HG02943 (cell line): ENCODE measurements at regions not wholly inside any gene's neighbourhood (a gene's known extent, or its start where the extent isn't known, plus 50 kb on each side); places are given as distances from the start of the nearest gene placed in this dataset.

Source experiments
- ATAC-seq: cut with Tn5 transposase; IDR thresholded peaks from one replicate; pipeline ENCODE4 v1.9.1; 2021; ENCODE audit warnings: mild to moderate bottlenecking, low read depth, moderate library complexity; ENCODE audit not compliant: unreplicated experiment

GRCh38 chr4:116478343-116478742, 607.0 kb downstream of the TRAM1L1 start:
- ATAC-seq = no peak

DNA sequence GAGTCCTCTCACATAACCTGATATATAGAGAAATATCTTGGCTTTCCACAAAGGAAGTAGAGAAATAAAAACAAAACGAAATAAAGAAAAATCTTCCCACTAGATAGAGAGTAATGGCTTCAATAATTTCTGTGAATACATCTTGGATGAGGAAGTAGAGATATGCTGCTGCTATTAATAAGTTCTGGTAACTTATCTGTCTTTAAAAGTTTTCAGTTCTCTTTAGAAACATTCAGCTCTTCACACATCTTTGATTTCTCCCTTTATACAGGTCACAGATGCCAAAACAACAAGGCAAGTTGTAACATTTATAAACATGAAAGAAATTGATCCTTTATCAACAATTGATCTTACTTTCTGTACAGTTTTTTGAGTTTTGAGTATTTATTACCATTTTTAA, 615.8 kb downstream of the TRAM1L1 start:
- no peak for ATAC-seq

- ATAC-seq = no peak
Measured at GRCh38 chr4:116453127-116453526, 632.2 kb downstream of the TRAM1L1 start.

GRCh38 chr4:116449764-116450163, 635.6 kb downstream of the TRAM1L1 start:
- no peak for ATAC-seq

DNA sequence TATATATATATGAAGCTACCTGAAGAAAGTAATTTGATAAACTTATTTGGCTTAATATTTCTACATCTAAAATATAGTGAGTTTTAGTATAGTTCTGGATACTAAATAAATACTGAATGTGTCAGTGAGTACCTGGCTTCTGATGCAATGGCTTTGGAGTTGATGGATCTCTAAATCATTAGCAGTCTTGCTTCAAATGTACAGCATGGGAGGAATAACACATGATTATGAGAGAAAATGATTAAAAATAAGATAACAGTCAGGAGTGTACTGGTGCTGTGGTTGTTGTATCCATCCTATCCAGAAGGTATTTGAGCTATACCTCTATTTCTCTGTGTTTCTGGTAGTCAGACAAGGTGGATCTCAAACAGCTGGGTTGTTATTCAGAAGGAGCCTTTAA, 641.3 kb downstream of the TRAM1L1 start:
- ATAC-seq = no peak

DNA sequence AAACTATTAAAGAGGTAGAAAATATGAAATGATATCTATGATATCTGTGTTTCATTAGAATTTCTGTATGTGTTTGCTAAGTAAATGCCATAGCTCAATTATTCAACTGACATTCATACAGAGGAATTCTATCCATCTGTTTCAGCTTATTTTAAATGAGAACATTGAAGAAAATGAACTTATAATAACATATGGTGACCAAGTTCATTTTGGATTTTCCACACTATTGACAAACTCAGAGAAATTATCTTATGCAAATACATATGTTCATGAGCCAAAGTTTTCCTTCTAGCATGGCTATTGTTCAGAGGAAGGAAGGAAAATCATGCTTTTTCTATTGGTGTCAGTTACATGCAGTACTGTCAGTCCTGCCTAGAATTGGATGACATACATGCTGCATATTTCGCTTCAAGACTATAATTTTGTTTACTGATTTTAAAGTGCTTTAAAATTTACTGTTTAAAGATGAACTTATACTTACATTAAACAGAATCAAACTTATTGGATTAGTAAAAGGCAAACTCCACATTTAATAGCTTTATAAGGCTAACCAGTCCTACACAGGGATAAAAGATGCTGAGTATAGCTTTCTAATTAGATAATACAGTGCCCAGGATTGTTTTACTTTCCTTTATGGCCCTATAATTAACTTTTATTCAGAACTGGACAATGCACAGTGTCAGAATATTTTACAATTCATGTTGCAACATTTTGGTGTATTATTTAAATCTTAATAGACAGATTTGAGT, 646.2 kb downstream of the TRAM1L1 start:
- ATAC-seq = no peak

- no peak for ATAC-seq
Measured at GRCh38 chr4:116438417-116438816, 647.0 kb downstream of the TRAM1L1 start.

- no peak for ATAC-seq
Measured at GRCh38 chr4:116427666-116428065, 657.7 kb downstream of the TRAM1L1 start.

GRCh38 chr4:116413222-116413621, 672.2 kb downstream of the TRAM1L1 start:
- ATAC-seq = no peak

DNA sequence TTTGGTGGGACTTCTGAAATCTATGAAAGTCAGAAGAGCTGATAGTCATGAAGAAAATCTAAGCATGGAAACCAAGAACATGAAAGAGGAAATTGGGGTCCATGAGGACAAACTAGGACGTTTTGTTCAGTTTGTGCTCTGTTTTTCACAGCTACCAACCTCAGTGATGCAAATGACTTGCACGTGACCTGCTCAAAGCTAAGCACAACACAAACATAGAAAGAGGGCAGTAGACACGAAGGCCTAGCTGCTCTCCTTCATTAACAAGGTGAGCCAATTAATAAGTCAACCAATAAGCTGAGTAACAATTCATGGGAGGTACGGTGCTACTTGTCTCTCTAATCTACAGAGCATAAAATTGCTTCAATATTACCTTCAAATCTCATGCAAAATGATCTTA, 684.1 kb downstream of the TRAM1L1 start:
- ATAC-seq = no peak

GRCh38 chr4:116400480-116400879, 684.9 kb downstream of the TRAM1L1 start:
- no peak for ATAC-seq

DNA sequence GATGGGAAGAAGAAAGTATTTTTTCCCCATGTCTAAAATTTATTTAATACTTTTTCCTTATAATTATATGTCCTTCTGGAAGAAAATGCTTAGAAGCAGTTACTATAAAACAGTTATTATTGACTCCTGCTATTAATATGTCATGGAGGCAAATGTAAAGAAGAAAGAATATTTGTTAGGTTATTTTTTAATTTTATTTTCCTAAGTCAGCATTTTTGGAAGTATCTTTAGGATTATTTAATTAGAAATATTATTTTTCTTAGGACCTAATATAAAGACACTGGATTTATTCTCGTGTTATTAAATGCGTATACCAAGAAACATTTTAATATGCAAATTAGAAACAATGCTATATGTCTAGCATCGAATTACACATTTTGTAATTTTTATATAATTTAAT, 687.7 kb downstream of the TRAM1L1 start:
- no peak for ATAC-seq

DNA sequence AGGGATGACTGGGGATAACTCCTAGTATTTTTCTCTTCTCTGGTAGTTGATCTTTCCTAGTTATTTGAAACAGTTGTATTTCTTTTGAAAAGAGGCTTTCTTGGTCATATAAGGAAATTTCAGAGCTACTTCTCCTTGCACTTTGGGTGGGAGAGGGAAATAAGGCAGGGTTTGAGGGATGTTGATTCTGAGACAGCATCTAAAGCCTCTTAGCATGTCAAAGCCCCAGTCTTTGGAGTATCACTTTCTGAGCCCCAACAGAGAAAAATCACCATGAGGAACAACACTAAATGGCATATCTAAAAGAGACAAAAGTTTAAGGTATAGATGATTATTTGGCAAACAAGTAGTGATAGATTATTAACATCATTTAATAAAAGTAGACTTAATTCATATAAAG, 688.1 kb downstream of the TRAM1L1 start:
- no peak for ATAC-seq

- ATAC-seq = no peak
Measured at GRCh38 chr4:116395408-116395807, 690.0 kb downstream of the TRAM1L1 start.

GRCh38 chr4:116391020-116391419, 694.4 kb downstream of the TRAM1L1 start:
- ATAC-seq = no peak

- no peak for ATAC-seq
Measured at GRCh38 chr4:116389139-116389538, 696.2 kb downstream of the TRAM1L1 start.

- no peak for ATAC-seq
Measured at GRCh38 chr4:116387937-116388474, 697.4 kb downstream of the TRAM1L1 start.

DNA sequence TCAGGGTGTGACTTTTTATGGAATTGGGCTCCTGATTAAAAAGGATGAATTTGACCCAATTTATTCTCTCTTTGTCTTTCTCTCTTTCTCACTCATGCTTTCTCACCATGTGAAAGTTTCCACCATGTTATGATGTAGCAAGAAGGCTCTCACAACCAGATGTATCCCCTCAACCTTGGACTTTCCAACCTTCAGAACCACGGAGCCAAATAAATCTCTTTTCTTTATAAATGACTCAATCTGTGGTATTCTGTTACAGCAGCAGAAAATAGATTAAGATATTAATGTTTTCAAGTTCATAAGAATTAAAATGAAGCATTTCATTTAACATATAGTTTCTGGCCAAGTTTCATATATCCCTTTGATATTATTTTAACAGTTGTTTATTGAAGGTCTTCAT, 698.5 kb downstream of the TRAM1L1 start:
- no peak for ATAC-seq

GRCh38 chr4:116385583-116385982, 699.8 kb downstream of the TRAM1L1 start:
- ATAC-seq = no peak

- ATAC-seq = no peak
Measured at GRCh38 chr4:116374815-116375214, 710.6 kb downstream of the TRAM1L1 start.

GRCh38 chr4:116362583-116362982, 722.8 kb downstream of the TRAM1L1 start:
- ATAC-seq = no peak

DNA sequence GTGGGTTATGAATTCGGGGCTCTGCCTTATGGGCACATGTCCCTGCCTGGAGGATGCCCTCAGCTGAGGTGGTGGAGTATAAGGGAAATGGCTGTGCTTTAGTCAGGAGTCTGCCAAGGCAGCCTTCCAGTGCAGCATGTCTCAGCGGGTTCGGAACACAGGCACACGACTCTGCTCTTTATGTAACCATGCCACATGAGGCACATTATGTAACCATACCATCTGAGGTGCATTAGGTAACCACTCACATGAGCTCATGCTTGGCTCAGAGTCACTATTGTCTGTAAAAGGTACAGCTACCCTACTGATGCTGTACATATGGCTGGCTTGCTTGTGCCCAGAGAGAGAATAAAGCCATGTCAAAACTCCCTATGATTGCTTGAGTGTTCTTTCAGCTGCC, 723.6 kb downstream of the TRAM1L1 start:
- no peak for ATAC-seq
